BE2C (cell line): ENCODE measurements at regions not wholly inside any gene's neighbourhood (a gene's known extent, or its start where the extent isn't known, plus 50 kb on each side); places are given as distances from the start of the nearest gene placed in this dataset.
"Not testable (repeated sequence)": the region's sequence is repeated elsewhere in the genome, so short reads cannot be mapped to it uniquely, and the experiment has no call there.

ENCODE experiments used
- DNase-seq: peaks from one replicate; pipeline ENCODE4 v3.0.0-alpha.2; 2020
- H3K27me3 ChIP-seq: fragments of 250-450 bp; sonication (Bioruptor Pico); 2 replicates; pipeline ENCODE4 v1.5.1; 2020; ENCODE audit warnings: mild to moderate bottlenecking
- H3K36me3 ChIP-seq: fragments of 250-450 bp; sonication (Bioruptor Pico); 2 replicates; pipeline ENCODE4 v1.5.1; 2020; ENCODE audit warnings: mild to moderate bottlenecking
- H3K4me1 ChIP-seq: fragments of 250-450 bp; sonication (Bioruptor Pico); 2 replicates; pipeline ENCODE4 v1.5.1; 2020
- H3K4me3 ChIP-seq: 2 replicates; pipeline ENCODE4 v1.5.1; 2011; ENCODE audit warnings: low read depth, low read length
- H3K9me3 ChIP-seq: fragments of 250-450 bp; sonication (Bioruptor Pico); 2 replicates; pipeline ENCODE4 v1.5.1; 2020
- TF ChIP-seq, protein P1 (sequence below): IDR thresholded peaks from 2 replicates; pipeline ENCODE4 v1.5.1; 2012; ENCODE audit warnings: mild to moderate bottlenecking, low read depth, low read length

DNA sequence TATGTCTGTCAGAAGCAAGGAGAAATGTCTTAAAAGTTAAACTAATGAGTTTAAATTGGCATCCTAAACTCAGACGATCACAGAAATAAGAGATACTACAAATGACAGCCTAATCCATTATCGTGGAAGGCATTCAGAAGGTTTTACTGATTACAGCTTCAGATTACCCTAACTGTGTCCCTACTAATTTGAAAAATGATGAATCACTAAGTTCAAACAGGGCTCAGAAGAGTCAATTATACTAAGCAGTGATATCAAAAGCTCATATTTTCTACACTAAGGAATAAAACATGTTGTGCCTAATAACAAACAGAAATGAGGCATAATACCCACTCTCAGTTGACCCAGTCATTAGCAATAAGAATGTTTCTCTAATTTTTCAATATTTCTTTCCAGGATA, 152.0 kb upstream of the NRBF2 start:
- Histone ChIP-seq H3K27me3 (no peaks in the 10 kb centered on the region), H3K4me1 (no peaks in the 10 kb centered on the region), H3K36me3 (no peaks in the 10 kb centered on the region), H3K9me3 (no peaks in the 10 kb centered on the region), H3K4me3 (no peak overlapping the region)
- DNase-seq, result no peak
- TF ChIP-seq, protein P1, sequence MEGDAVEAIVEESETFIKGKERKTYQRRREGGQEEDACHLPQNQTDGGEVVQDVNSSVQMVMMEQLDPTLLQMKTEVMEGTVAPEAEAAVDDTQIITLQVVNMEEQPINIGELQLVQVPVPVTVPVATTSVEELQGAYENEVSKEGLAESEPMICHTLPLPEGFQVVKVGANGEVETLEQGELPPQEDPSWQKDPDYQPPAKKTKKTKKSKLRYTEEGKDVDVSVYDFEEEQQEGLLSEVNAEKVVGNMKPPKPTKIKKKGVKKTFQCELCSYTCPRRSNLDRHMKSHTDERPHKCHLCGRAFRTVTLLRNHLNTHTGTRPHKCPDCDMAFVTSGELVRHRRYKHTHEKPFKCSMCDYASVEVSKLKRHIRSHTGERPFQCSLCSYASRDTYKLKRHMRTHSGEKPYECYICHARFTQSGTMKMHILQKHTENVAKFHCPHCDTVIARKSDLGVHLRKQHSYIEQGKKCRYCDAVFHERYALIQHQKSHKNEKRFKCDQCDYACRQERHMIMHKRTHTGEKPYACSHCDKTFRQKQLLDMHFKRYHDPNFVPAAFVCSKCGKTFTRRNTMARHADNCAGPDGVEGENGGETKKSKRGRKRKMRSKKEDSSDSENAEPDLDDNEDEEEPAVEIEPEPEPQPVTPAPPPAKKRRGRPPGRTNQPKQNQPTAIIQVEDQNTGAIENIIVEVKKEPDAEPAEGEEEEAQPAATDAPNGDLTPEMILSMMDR, result no peak

DNA sequence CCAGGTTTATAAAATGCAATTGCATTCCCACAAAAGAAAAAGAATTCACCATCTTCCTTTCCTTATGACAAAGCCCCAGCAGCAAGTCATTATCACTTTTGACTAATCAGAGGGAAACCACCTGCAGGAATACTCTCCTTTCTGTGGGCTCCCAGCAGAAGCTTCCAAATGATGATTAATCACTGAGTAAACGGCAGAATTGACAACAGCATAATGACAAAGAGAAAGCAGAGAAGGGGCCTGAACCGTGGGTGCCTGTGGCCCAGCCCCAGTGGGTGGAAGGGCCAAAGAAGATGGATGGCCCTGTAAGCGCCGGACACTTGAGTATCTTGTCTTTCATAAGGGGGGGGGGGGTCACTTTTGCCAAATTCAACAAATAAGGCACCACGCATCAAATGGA, 152.4 kb upstream of the NRBF2 start:
- Histone ChIP-seq H3K36me3 (no peaks in the 10 kb centered on the region), H3K27me3 (no peaks in the 10 kb centered on the region), H3K4me1 (no peaks in the 10 kb centered on the region), H3K4me3 (no peak overlapping the region), H3K9me3 (no peaks in the 10 kb centered on the region)
- TF ChIP-seq, protein P1, result no peak
- no peak for DNase-seq

DNA sequence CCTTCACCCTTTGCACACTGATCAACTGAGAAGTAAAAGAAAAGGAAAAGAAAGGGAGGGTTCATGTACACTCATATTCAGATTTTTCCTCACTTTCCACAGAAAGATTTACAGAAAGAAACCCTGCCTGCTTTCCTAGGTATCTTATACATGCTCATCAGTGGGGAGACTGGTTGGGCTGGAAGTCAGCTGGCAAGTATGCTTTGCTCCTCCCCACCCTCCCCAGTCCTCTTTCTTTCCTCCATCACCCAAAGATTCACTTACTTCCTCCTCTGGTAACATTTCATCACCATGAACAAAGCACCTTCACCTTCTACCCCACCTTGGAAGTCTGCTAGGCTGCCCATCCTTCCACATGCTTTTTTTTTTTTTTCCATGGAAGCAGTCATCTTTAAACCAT, 153.2 kb upstream of the NRBF2 start:
- no peak for DNase-seq
- TF ChIP-seq, protein P1, result no peak
- Histone ChIP-seq H3K4me3 (no peak overlapping the region), H3K36me3 (no peaks in the 10 kb centered on the region), H3K9me3 (no peaks in the 10 kb centered on the region), H3K4me1 (no peaks in the 10 kb centered on the region), H3K27me3 (no peaks in the 10 kb centered on the region)

DNA sequence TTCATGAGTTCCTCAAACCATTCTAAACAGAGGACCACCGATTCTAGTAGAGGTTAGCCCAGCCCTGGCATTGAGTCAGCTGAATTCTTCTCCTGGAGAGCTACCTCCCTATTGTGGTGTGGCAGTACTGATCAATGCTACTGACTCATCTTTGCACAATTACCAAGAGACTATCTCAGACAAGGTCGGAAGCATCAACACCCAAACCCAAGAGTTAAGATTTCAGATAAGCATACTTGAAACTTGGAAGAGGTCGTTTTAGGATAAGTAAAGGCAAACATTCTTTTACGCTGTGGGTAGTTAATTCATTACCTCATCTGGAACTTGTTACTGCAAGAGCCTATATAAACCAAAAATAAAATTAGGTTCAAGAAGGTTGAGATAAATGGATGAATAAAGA, 154.6 kb upstream of the NRBF2 start:
- Histone ChIP-seq H3K9me3 (no peaks in the 10 kb centered on the region), H3K27me3 (no peaks in the 10 kb centered on the region), H3K4me1 (no peaks in the 10 kb centered on the region), H3K36me3 (no peaks in the 10 kb centered on the region), H3K4me3 (no peak overlapping the region)
- no peak for DNase-seq
- TF ChIP-seq, protein P1, result no peak

DNA sequence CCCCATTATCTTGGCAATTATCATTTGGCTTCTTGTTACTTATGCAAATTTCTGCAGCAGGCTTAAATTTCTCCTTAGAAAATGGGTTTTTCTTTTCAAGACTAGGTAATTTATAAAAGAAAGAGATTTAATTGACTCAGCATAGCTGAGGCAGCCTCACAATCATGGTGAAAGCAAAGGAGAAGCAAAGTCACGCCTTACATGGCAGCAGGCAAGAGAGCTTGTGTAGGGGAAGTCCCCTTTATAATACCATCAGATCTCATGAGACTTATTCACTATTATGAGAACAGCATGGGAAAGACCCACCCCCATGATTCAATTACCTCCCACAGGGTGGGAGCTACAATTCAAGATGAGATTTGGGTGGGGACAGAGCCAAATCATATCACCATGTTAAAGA, 158.3 kb upstream of the NRBF2 start:
- not testable (repeated sequence) for H3K4me3 ChIP-seq, H3K36me3 ChIP-seq, DNase-seq, H3K9me3 ChIP-seq, H3K4me1 ChIP-seq, H3K27me3 ChIP-seq

DNA sequence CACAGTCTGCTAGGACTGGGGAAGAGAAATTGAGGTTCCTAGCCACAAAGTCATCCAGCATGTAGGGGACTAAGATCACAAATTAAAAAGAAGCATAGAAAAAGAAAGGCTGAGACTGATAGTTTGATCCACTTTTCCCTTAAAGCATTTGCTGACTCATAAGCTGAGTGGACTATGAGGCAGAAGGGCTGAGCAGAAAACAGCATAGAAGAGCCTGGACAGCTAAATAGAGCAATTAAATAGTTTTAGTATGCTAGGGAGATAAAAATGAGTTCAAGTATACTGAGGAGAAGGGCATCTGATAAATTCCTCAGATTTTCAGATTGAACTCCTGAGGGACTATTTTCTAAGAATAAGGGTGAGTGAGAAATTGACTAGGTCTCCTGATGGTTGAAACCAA, 155.9 kb upstream of the EGR2 start:
- no peak for DNase-seq
- H3K9me3 ChIP-seq, result no peaks in the 10 kb centered on the region
- no peaks in the 10 kb centered on the region for H3K36me3 ChIP-seq
- no peaks in the 10 kb centered on the region for H3K27me3 ChIP-seq
- TF ChIP-seq, protein P1, result no peak
- no peaks in the 10 kb centered on the region for H3K4me1 ChIP-seq
- no peak overlapping the region for H3K4me3 ChIP-seq

DNA sequence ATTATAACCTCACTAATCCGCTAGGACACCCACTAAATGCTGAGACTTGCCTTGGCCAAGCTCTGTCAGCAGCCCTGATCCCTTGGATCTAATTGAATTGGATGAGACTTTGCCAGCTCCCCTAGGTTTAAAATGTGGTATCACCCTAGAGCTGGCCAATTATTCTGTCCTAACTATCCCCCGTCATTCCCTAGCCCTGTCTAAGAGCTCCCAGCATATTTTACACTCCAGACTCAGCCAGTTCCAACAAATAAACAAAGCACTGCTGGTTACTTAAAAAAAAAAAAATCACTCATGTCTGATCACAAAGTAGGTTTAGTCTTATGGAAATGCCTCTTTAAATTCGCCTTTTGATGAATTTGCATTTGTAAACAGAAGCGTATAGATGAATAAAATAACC, 147.9 kb upstream of the EGR2 start:
- Histone ChIP-seq H3K9me3 (no peaks in the 10 kb centered on the region), H3K36me3 (no peaks in the 10 kb centered on the region), H3K4me1 (no peaks in the 10 kb centered on the region), H3K27me3 (no peaks in the 10 kb centered on the region; the same call in 1 of the 2 replicates), H3K4me3 (no peak overlapping the region)
- no peak for DNase-seq
- TF ChIP-seq, protein P1, result no peak
